Neural progenitor cell (in vitro differentiated cells): ENCODE measurements at regions not wholly inside any gene's neighbourhood (a gene's known extent, or its start where the extent isn't known, plus 50 kb on each side); places are given as distances from the start of the nearest gene placed in this dataset. TPM values are rescaled to one million over a fixed set of nuclear protein-coding genes. Genes with fewer than 3 reads are reported as not detected.

Experiments used
- DNase-seq: peaks from one replicate; pipeline ENCODE4 v3.0.0-alpha.2; 2016; ENCODE audit warnings: low spot score
- H2AFZ ChIP-seq: fragments of 200-600 bp; sonication (generic); replicated peaks from 2 replicates; pipeline ENCODE4 v1.6.1; 2016; ENCODE audit warnings: antibody characterized with exemption
- H3F3A ChIP-seq: fragments of 200-600 bp; sonication (generic); 2 replicates; pipeline ENCODE4 v1.6.1; 2016; ENCODE audit warnings: antibody characterized with exemption, low read depth
- H3K27ac ChIP-seq: fragments of 200-600 bp; sonication (generic); 2 replicates; pipeline ENCODE4 v1.5.1; 2016; ENCODE audit warnings: mild to moderate bottlenecking
- H3K27me3 ChIP-seq: fragments of 200-600 bp; sonication (generic); 2 replicates; pipeline ENCODE4 v1.6.1; 2016; ENCODE audit warnings: mild to moderate bottlenecking, moderate library complexity
- H3K36me3 ChIP-seq: fragments of 200-600 bp; sonication (generic); 2 replicates; pipeline ENCODE4 v1.5.1; 2016
- H3K4me1 ChIP-seq: fragments of 200-600 bp; sonication (generic); 2 replicates; pipeline ENCODE4 v1.6.1; 2016; ENCODE audit warnings: mixed run types
- H3K4me2 ChIP-seq: fragments of 200-600 bp; sonication (generic); 2 replicates; pipeline ENCODE4 v1.6.1; 2016
- H3K4me3 ChIP-seq: fragments of 200-600 bp; sonication (generic); 2 replicates; pipeline ENCODE4 v1.5.1; 2016
- H3K79me2 ChIP-seq: fragments of 200-600 bp; sonication (generic); 2 replicates; pipeline ENCODE4 v1.6.1; 2016; ENCODE audit warnings: low read depth
- H3K9ac ChIP-seq: fragments of 200-600 bp; sonication (generic); 2 replicates; pipeline ENCODE4 v1.6.1; 2016
- H3K9me3 ChIP-seq: fragments of 200-600 bp; sonication (generic); 2 replicates; pipeline ENCODE4 v1.5.1; 2016; ENCODE audit warnings: low read depth
- H4K20me1 ChIP-seq: fragments of 200-600 bp; sonication (generic); 2 replicates; pipeline ENCODE4 v1.6.1; 2016; ENCODE audit warnings: low read depth
- H3K27ac Mint-ChIP-seq: 3 replicates; pipeline ENCODE4 v1.8.0; 2021; ENCODE audit warnings: mixed read lengths
- H3K27me3 Mint-ChIP-seq: 2 replicates; pipeline ENCODE4 v1.8.0; 2022; ENCODE audit warnings: low read depth, mild to moderate bottlenecking, inconsistent platforms, moderate library complexity, mixed read lengths; ENCODE audit not compliant: insufficient read depth
- H3K36me3 Mint-ChIP-seq: 3 replicates; pipeline ENCODE4 v1.8.0; 2021; ENCODE audit warnings: mixed read lengths
- H3K4me1 Mint-ChIP-seq: 3 replicates; pipeline ENCODE4 v1.8.0; 2021; ENCODE audit warnings: mixed read lengths
- H3K4me3 Mint-ChIP-seq: 3 replicates; pipeline ENCODE4 v1.8.0; 2021; ENCODE audit warnings: mild to moderate bottlenecking, moderate library complexity, mixed read lengths
- H3K9me3 Mint-ChIP-seq: 3 replicates; pipeline ENCODE4 v1.8.0; 2020; ENCODE audit warnings: mixed read lengths
- EZH2 ChIP-seq: fragments of 200-600 bp; sonication (generic); IDR thresholded peaks from 2 replicates; pipeline ENCODE4 v1.6.1; 2017; ENCODE audit warnings: antibody characterized with exemption, mild to moderate bottlenecking, moderate library complexity
- EZH2phosphoT487 ChIP-seq: fragments of 200-600 bp; sonication (generic); IDR thresholded peaks from 2 replicates; pipeline ENCODE4 v1.6.1; 2017; ENCODE audit warnings: antibody characterized with exemption
- small RNA-seq: library from RNA; depleted of rRNA; stranded (forward); fragments of <200 nt; gene quantifications from one replicate; pipeline ENCODE3, GENCODE V24; 2015
- TF ChIP-seq, protein P1 (sequence below): fragments of 200-600 bp; sonication (generic); IDR thresholded peaks from 2 replicates; pipeline ENCODE4 v1.5.1; 2017; ENCODE audit warnings: antibody characterized with exemption, mild to moderate bottlenecking

DNA sequence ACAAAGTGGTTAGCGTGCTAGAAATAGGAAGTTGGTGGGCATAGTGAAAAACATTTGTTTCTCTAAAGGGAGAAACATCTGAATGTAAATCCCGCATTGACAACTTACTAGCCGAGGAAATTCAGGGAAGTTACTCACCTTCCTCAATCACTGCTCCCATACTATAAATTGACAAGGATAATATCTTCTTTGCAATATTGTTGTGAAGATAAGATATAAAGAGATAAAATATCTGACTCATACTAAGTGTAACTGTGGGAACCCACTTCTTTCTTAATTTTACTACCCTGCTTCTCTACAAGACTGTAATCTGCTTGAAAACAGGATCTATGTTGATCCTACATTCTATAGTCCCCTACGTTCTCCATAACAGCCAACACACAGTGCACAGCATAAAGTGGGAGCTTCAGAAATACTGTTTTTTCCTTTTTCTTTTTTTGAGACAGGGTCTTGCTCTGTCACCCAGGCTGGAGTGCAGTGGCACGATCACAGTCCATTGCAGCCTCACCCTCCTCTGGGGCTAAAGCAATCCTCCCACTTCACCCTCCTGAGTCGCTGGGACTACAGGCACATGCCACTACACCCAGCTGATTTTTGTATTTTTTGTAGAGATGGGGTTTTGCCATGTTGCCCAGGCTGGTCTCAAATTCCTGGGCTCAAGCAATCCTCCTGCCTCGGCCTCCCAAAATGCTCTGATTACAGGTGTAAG is 57.4 kb upstream of the C1orf21 start:
- H3K27me3 ChIP-seq, result no peaks in the 10 kb centered on the region
- TF ChIP-seq, protein P1, sequence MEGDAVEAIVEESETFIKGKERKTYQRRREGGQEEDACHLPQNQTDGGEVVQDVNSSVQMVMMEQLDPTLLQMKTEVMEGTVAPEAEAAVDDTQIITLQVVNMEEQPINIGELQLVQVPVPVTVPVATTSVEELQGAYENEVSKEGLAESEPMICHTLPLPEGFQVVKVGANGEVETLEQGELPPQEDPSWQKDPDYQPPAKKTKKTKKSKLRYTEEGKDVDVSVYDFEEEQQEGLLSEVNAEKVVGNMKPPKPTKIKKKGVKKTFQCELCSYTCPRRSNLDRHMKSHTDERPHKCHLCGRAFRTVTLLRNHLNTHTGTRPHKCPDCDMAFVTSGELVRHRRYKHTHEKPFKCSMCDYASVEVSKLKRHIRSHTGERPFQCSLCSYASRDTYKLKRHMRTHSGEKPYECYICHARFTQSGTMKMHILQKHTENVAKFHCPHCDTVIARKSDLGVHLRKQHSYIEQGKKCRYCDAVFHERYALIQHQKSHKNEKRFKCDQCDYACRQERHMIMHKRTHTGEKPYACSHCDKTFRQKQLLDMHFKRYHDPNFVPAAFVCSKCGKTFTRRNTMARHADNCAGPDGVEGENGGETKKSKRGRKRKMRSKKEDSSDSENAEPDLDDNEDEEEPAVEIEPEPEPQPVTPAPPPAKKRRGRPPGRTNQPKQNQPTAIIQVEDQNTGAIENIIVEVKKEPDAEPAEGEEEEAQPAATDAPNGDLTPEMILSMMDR, result no peak
- TF ChIP-seq EZH2 (no peak), EZH2phosphoT487 (no peak)
- H3K27ac ChIP-seq, result no peak overlapping the region
- no peaks in the 10 kb centered on the region for H3K9me3 Mint-ChIP-seq
- no peak overlapping the region for H3K27ac Mint-ChIP-seq
- H3K9ac ChIP-seq, result no peak overlapping the region
- no peak overlapping the region for H2AFZ ChIP-seq
- no peak overlapping the region for H3K4me3 Mint-ChIP-seq
- H3K4me2 ChIP-seq, result no peak overlapping the region
- H3K79me2 ChIP-seq, result no peaks in the 10 kb centered on the region
- no peaks in the 10 kb centered on the region for H3F3A ChIP-seq
- H3K4me1 ChIP-seq, result no peaks in the 10 kb centered on the region
- no peaks in the 10 kb centered on the region for H3K36me3 Mint-ChIP-seq
- H3K36me3 ChIP-seq, result no peaks in the 10 kb centered on the region
- H3K9me3 ChIP-seq, result no peaks in the 10 kb centered on the region
- H3K4me1 Mint-ChIP-seq, result no peaks in the 10 kb centered on the region
- H4K20me1 ChIP-seq, result no peaks in the 10 kb centered on the region
- peaks cover 3% of the 10 kb centered on the region for H3K27me3 Mint-ChIP-seq
- no peak overlapping the region for H3K4me3 ChIP-seq
- no peak for DNase-seq

DNA sequence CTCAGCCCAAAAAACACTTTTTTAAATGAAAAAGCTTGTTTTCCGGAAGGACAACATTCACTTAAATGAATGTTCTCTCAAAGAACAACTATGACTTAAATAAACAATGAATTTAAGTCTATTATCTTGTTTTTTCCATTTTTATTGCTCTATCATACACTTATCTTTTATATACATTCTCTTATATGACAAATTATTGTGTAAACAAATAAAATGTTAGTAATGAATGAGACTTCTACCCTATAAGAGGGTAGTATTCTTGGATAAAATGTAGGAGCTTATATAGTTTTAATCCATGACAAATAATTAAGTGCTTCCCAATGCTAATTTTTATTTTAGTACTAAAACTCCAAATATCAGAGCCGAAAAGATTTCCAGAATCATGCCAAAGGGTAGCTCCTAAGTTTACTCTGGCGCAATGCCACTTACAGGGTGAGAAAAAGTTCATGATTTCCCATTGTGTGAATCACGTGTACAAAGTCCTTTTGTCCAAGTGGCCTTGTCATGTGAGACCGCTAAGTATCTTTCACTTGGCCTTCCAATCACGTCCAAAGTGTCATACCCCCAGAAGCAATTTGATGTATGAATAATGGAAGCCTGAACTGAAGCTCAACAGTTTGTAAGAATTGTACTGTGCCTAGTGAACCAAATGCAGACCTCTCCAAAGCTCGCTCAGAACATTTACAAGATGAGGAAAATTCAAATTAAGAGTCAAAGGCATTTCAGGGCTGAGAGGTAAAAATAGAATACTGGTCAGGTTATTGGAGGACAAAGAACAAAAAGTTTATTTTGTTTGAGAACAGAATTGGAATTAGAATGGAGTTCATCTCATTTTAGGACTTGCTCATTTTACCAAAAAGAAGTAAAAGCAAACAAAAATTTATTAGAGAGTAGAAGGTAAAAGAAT is 56.6 kb upstream of the C1orf21 start:
- Histone ChIP-seq H3K79me2 (no peaks in the 10 kb centered on the region), H3K27ac (no peak overlapping the region), H3K9ac (no peak overlapping the region), H3K4me3 (no peak overlapping the region), H3K27me3 (no peaks in the 10 kb centered on the region), H3K9me3 (no peaks in the 10 kb centered on the region), H3K4me1 (no peaks in the 10 kb centered on the region), H2AFZ (no peak overlapping the region), H4K20me1 (no peaks in the 10 kb centered on the region), H3K4me2 (no peak overlapping the region), H3F3A (no peaks in the 10 kb centered on the region), H3K36me3 (no peaks in the 10 kb centered on the region)
- Mint-ChIP-seq H3K4me1 (no peaks in the 10 kb centered on the region), H3K36me3 (no peaks in the 10 kb centered on the region), H3K27me3 (peaks cover 3% of the 10 kb centered on the region), H3K27ac (no peak overlapping the region), H3K4me3 (no peak overlapping the region), H3K9me3 (no peaks in the 10 kb centered on the region)
- TF ChIP-seq, protein P1, result no peak
- no peak for TF ChIP-seq EZH2phosphoT487
- no peak for TF ChIP-seq EZH2
- no peak for DNase-seq

DNA sequence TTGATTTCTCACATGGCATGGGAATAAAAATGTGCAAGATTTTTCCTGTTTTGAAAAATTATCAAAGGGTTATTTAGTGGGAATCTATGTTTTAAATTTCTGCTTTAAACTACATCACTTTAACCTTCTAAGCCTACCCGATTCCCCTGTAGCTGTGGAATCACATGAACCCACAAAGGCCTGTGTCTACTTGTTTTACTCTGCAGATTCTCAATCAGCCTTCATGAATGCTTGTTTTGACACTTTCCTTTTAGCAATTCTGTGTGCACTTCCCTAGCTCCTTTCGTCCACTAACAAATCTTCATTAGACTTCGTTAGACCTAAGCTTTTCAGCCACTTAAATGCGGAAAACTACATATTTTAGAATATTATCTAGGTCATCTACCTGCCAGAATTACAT is 56.0 kb upstream of the C1orf21 start:
- no peak for TF ChIP-seq EZH2
- no peak for TF ChIP-seq EZH2phosphoT487
- TF ChIP-seq, protein P1, result no peak
- Histone ChIP-seq H3K4me1 (no peaks in the 10 kb centered on the region), H3K9me3 (no peaks in the 10 kb centered on the region), H4K20me1 (no peaks in the 10 kb centered on the region), H3K79me2 (no peaks in the 10 kb centered on the region), H3K27ac (no peak overlapping the region), H3K4me2 (no peak overlapping the region), H3F3A (no peaks in the 10 kb centered on the region), H3K4me3 (no peak overlapping the region), H2AFZ (peak overlapping the region; percentile 31), H3K9ac (no peak overlapping the region), H3K36me3 (no peaks in the 10 kb centered on the region), H3K27me3 (no peaks in the 10 kb centered on the region)
- no peak for DNase-seq
- H3K27me3 Mint-ChIP-seq, result peaks cover 3% of the 10 kb centered on the region
- no peaks in the 10 kb centered on the region for H3K36me3 Mint-ChIP-seq
- H3K27ac Mint-ChIP-seq, result no peak overlapping the region
- H3K4me3 Mint-ChIP-seq, result no peak overlapping the region
- H3K9me3 Mint-ChIP-seq, result no peaks in the 10 kb centered on the region
- H3K4me1 Mint-ChIP-seq, result no peaks in the 10 kb centered on the region

Small RNA genes lying in the stretch of these regions (small RNA-seq; reads per million reads assigned to genes)
- not detected for gene RF00019
